Activated T-cell treated with anti-CD3 and anti-CD28 coated beads for 1 hour (primary cell): ENCODE measurements at regions not wholly inside any gene's neighbourhood (a gene's known extent, or its start where the extent isn't known, plus 50 kb on each side); places are given as distances from the start of the nearest gene placed in this dataset.
"Not testable (repeated sequence)": the region's sequence is repeated elsewhere in the genome, so short reads cannot be mapped to it uniquely, and the experiment has no call there.

Experiments
- DNase-seq: peaks from one replicate; pipeline ENCODE4 v3.0.0-alpha.2; 2020; ENCODE audit warnings: low read depth

GRCh38 chr3:104933972-104934371 lies 432.7 kb upstream of the ALCAM start:
- DNase-seq, result no peak

- no peak for DNase-seq
These were observed 431.1 kb upstream of the ALCAM start for GRCh38 chr3:104935613-104936012.

GRCh38 chr3:104939196-104939595 lies 427.5 kb upstream of the ALCAM start:
- DNase-seq, result no peak

- no peak for DNase-seq
These were observed 424.9 kb upstream of the ALCAM start for GRCh38 chr3:104941785-104942184.

GRCh38 chr3:104943974-104944373 lies 422.7 kb upstream of the ALCAM start:
- DNase-seq, result no peak

GRCh38 chr3:104947943-104948342 lies 418.8 kb upstream of the ALCAM start:
- no peak for DNase-seq

GRCh38 chr3:104949810-104950209 lies 416.9 kb upstream of the ALCAM start:
- DNase-seq, result not testable (repeated sequence)

- DNase-seq, result no peak
These were observed 415.3 kb upstream of the ALCAM start for GRCh38 chr3:104951426-104951825.

- DNase-seq, result no peak
These were observed 414.4 kb upstream of the ALCAM start for GRCh38 chr3:104952146-104952972.

GRCh38 chr3:104956620-104957345 lies 409.9 kb upstream of the ALCAM start:
- no peak for DNase-seq

- DNase-seq, result no peak
These were observed 406.1 kb upstream of the ALCAM start for GRCh38 chr3:104960579-104960978.

- no peak for DNase-seq
These were observed 404.9 kb upstream of the ALCAM start for GRCh38 chr3:104961851-104962250.

- DNase-seq, result no peak
These were observed 392.4 kb upstream of the ALCAM start for GRCh38 chr3:104974316-104974715.

- DNase-seq, result no peak
These were observed 389.0 kb upstream of the ALCAM start for GRCh38 chr3:104977719-104978118.

- DNase-seq, result no peak
These were observed 384.6 kb upstream of the ALCAM start for GRCh38 chr3:104982130-104982529.

GRCh38 chr3:104987859-104988258 lies 378.9 kb upstream of the ALCAM start:
- DNase-seq, result no peak

GRCh38 chr3:104988496-104988895 lies 378.2 kb upstream of the ALCAM start:
- no peak for DNase-seq

- no peak for DNase-seq
These were observed 376.8 kb upstream of the ALCAM start for GRCh38 chr3:104989878-104990277.

GRCh38 chr3:104990758-104991157 lies 376.0 kb upstream of the ALCAM start:
- DNase-seq, result no peak

GRCh38 chr3:104992676-104993075 lies 374.0 kb upstream of the ALCAM start:
- no peak for DNase-seq

GRCh38 chr3:105006164-105006563 lies 360.5 kb upstream of the ALCAM start:
- no peak for DNase-seq

GRCh38 chr3:105013657-105014056 lies 353.1 kb upstream of the ALCAM start:
- no peak for DNase-seq

- DNase-seq, result no peak
These were observed 352.1 kb upstream of the ALCAM start for GRCh38 chr3:105014631-105015030.
